SU-DHL-6 (cell line): ENCODE measurements at regions not wholly inside any gene's neighbourhood (a gene's known extent, or its start where the extent isn't known, plus 50 kb on each side); places are given as distances from the start of the nearest gene placed in this dataset.

Source experiments
- H2AFZ ChIP-seq: fragments of 200-600 bp; sonication (generic); 2 replicates; pipeline ENCODE4 v1.6.1; 2014; ENCODE audit warnings: low read depth, mild to moderate bottlenecking, moderate library complexity, mixed read lengths, antibody characterized with exemption, low read length; ENCODE audit not compliant: severe bottlenecking
- H3F3A ChIP-seq: fragments of 200-600 bp; shearing (Covaris generic); 2 replicates; pipeline ENCODE4 v1.6.0; 2016; ENCODE audit warnings: antibody characterized with exemption, mild to moderate bottlenecking; ENCODE audit not compliant: insufficient read depth
- H3K27ac ChIP-seq: fragments of 200-600 bp; sonication (generic); 2 replicates; pipeline ENCODE4 v1.5.1; 2016; ENCODE audit warnings: low read depth, mild to moderate bottlenecking, low read length, moderate library complexity, mixed read lengths
- H3K27me3 ChIP-seq: fragments of 200-600 bp; sonication (generic), shearing (Covaris generic); 2 replicates; pipeline ENCODE4 v1.6.0; 2014; ENCODE audit warnings: mild to moderate bottlenecking, low read length
- H3K36me3 ChIP-seq: fragments of 200-600 bp; sonication (generic); 2 replicates; pipeline ENCODE4 v1.6.1; 2014; ENCODE audit warnings: mild to moderate bottlenecking, low read length, mixed read lengths
- H3K4me2 ChIP-seq: fragments of 300-600, 200-600 bp; shearing (Covaris generic), sonication (generic); 2 replicates; pipeline ENCODE4 v1.6.0; 2014; ENCODE audit warnings: low read length, low read depth, mild to moderate bottlenecking; ENCODE audit not compliant: poor library complexity, severe bottlenecking
- H3K4me3 ChIP-seq: fragments of 200-600 bp; sonication (generic); 2 replicates; pipeline ENCODE4 v1.5.1; 2014; ENCODE audit warnings: antibody characterized with exemption, low read length, mild to moderate bottlenecking, mixed read lengths; ENCODE audit not compliant: insufficient read depth, poor library complexity, severe bottlenecking
- H3K79me2 ChIP-seq: fragments of 200-600 bp; sonication (generic); 2 replicates; pipeline ENCODE4 v1.6.1; 2014; ENCODE audit warnings: mild to moderate bottlenecking, low read length, moderate library complexity; ENCODE audit not compliant: insufficient read depth
- H3K9ac ChIP-seq: fragments of 200-600 bp; sonication (generic); 2 replicates; pipeline ENCODE4 v1.7.0; 2014; ENCODE audit warnings: mild to moderate bottlenecking, low read length
- H3K9me2 ChIP-seq: fragments of 200-600 bp; sonication (generic); replicated peaks from 2 replicates; pipeline ENCODE4 v1.6.1; 2014; ENCODE audit warnings: low read length; ENCODE audit not compliant: insufficient read depth
- H3K9me3 ChIP-seq: fragments of 200-600 bp; sonication (generic); 2 replicates; pipeline ENCODE4 v1.6.1; 2014; ENCODE audit warnings: low read length, mixed read lengths; ENCODE audit not compliant: insufficient read depth
- H4K20me1 ChIP-seq: fragments of 200-600 bp; sonication (generic); 2 replicates; pipeline ENCODE4 v1.6.1; 2014; ENCODE audit warnings: low read depth, mild to moderate bottlenecking, antibody characterized with exemption, low read length, moderate library complexity, mixed read lengths
- EZH2phosphoT487 ChIP-seq: fragments of 200-600 bp; sonication (generic), shearing (Covaris generic); conservative IDR thresholded peaks from 2 replicates; pipeline ENCODE4 v1.6.1; 2018; ENCODE audit warnings: mild to moderate bottlenecking, antibody characterized with exemption, low read length, moderate library complexity, mixed read lengths
- TF ChIP-seq, protein P1 (sequence below): fragments of 200-600 bp; sonication (generic); IDR thresholded peaks from one replicate; pipeline ENCODE4 v1.5.1; 2017; ENCODE audit warnings: antibody characterized with exemption, mild to moderate bottlenecking, low read length, moderate library complexity; ENCODE audit not compliant: insufficient read depth, poor library complexity, severe bottlenecking

DNA sequence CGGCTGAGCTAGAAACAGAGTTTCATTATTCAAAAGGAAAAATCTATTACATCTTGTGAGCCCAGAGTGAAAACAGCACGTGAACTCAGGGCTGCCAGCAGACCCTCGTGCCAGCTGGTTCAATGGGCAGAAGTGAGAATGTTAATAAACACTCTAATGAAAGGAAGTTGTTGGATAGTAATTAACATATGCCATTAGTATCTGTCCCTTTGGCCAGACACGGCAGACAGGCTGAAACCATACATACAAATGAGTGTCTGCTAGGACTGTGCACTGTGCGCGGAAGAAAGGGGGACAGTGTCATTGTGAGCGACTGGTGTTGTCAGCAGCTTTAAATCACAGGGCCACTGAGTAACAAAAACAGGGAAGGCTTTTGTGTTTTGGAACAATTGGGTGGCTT is 121.9 kb upstream of the TSC22D1 start:
- no peaks in the 10 kb centered on the region for H3K9me3 ChIP-seq
- no peak overlapping the region for H3K9ac ChIP-seq
- no peak for TF ChIP-seq EZH2phosphoT487
- TF ChIP-seq, protein P1, sequence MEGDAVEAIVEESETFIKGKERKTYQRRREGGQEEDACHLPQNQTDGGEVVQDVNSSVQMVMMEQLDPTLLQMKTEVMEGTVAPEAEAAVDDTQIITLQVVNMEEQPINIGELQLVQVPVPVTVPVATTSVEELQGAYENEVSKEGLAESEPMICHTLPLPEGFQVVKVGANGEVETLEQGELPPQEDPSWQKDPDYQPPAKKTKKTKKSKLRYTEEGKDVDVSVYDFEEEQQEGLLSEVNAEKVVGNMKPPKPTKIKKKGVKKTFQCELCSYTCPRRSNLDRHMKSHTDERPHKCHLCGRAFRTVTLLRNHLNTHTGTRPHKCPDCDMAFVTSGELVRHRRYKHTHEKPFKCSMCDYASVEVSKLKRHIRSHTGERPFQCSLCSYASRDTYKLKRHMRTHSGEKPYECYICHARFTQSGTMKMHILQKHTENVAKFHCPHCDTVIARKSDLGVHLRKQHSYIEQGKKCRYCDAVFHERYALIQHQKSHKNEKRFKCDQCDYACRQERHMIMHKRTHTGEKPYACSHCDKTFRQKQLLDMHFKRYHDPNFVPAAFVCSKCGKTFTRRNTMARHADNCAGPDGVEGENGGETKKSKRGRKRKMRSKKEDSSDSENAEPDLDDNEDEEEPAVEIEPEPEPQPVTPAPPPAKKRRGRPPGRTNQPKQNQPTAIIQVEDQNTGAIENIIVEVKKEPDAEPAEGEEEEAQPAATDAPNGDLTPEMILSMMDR, result no peak
- no peak overlapping the region for H3K4me2 ChIP-seq
- no peaks in the 10 kb centered on the region for H3K36me3 ChIP-seq
- no peak overlapping the region for H2AFZ ChIP-seq
- H3K27ac ChIP-seq, result no peak overlapping the region
- peaks cover 3% of the 10 kb centered on the region; the same call in 1 of the 2 replicates for H3K27me3 ChIP-seq
- no peaks in the 10 kb centered on the region for H4K20me1 ChIP-seq
- no peaks in the 10 kb centered on the region for H3K9me2 ChIP-seq
- no peak overlapping the region for H3K4me3 ChIP-seq
- H3K79me2 ChIP-seq, result no peaks in the 10 kb centered on the region
- H3F3A ChIP-seq, result no peaks in the 10 kb centered on the region

DNA sequence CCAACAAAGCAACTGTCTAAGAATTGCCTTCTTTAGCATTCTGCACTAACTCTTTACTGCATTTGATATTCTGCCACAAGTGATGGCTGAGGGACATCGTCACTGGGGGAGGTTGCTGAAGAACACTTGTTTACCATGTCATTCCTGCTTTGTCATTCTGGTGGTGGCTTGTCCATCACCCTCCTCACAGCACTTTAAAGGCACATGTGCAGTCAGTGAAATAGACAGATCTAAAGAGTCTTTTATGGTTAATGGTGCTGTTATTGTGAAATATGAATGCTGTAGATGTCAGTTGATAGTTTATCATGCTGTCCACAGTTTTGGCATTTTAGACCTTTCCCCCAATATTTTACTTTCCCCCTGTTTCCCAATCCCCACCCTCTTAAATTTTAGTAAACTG is 120.9 kb upstream of the TSC22D1 start:
- TF ChIP-seq EZH2phosphoT487, result no peak
- TF ChIP-seq, protein P1, result no peak
- H3K4me3 ChIP-seq, result no peak overlapping the region
- H3K4me2 ChIP-seq, result no peak overlapping the region
- H2AFZ ChIP-seq, result no peak overlapping the region
- H3F3A ChIP-seq, result no peaks in the 10 kb centered on the region
- H3K9ac ChIP-seq, result no peak overlapping the region
- H3K79me2 ChIP-seq, result no peaks in the 10 kb centered on the region
- peaks cover 3% of the 10 kb centered on the region; the same call in 1 of the 2 replicates for H3K27me3 ChIP-seq
- H3K9me3 ChIP-seq, result no peaks in the 10 kb centered on the region
- no peaks in the 10 kb centered on the region for H3K36me3 ChIP-seq
- H3K27ac ChIP-seq, result no peak overlapping the region
- H4K20me1 ChIP-seq, result no peaks in the 10 kb centered on the region
- H3K9me2 ChIP-seq, result no peaks in the 10 kb centered on the region

DNA sequence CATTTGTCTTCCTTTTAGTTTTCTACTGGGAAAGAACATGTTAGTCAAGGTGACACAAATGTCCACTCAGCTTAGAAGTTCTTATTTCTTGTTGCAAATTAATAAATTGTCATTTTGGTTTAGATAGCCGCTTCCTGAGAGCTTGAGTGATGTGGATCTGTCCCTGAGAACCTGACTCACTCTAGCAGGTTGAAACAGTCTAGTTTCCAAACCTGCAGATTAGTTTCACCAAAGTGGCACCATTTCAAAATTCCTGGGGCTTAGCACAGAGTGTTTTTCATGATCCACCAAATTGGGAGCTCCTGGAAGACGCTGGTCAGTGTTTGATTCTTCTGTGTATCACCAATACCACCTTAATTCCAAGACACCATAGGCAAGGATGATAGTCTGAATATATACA is 119.4 kb upstream of the TSC22D1 start:
- H3F3A ChIP-seq, result no peaks in the 10 kb centered on the region
- no peaks in the 10 kb centered on the region for H4K20me1 ChIP-seq
- H3K36me3 ChIP-seq, result no peaks in the 10 kb centered on the region
- H3K27me3 ChIP-seq, result peaks cover 3% of the 10 kb centered on the region; the same call in 1 of the 2 replicates
- no peaks in the 10 kb centered on the region for H3K9me3 ChIP-seq
- no peak overlapping the region for H3K4me3 ChIP-seq
- no peak for TF ChIP-seq EZH2phosphoT487
- TF ChIP-seq, protein P1, result no peak
- no peaks in the 10 kb centered on the region for H3K9me2 ChIP-seq
- H3K4me2 ChIP-seq, result no peak overlapping the region
- no peaks in the 10 kb centered on the region for H3K79me2 ChIP-seq
- H2AFZ ChIP-seq, result no peak overlapping the region
- no peak overlapping the region for H3K9ac ChIP-seq
- no peak overlapping the region for H3K27ac ChIP-seq

- no peak overlapping the region for H3K4me2 ChIP-seq
- no peaks in the 10 kb centered on the region for H3F3A ChIP-seq
- H3K9ac ChIP-seq, result no peak overlapping the region
- H3K9me2 ChIP-seq, result no peaks in the 10 kb centered on the region
- no peaks in the 10 kb centered on the region for H3K79me2 ChIP-seq
- no peaks in the 10 kb centered on the region for H3K9me3 ChIP-seq
- TF ChIP-seq EZH2phosphoT487, result no peak
- TF ChIP-seq, protein P1, result no peak
- H3K27ac ChIP-seq, result no peak overlapping the region
- peaks cover 3% of the 10 kb centered on the region; the same call in 1 of the 2 replicates for H3K27me3 ChIP-seq
- H3K4me3 ChIP-seq, result no peak overlapping the region
- no peaks in the 10 kb centered on the region for H4K20me1 ChIP-seq
- H2AFZ ChIP-seq, result no peak overlapping the region
- no peaks in the 10 kb centered on the region for H3K36me3 ChIP-seq
These were observed 118.7 kb upstream of the TSC22D1 start for GRCh38 chr13:44694842-44695241.
